GM10266 (cell line): ENCODE measurements at regions not wholly inside any gene's neighbourhood (a gene's known extent, or its start where the extent isn't known, plus 50 kb on each side); places are given as distances from the start of the nearest gene placed in this dataset.

Experiments
- DNase-seq: peaks from one replicate; pipeline ENCODE4 v3.0.0; 2012; ENCODE audit errors: extremely low spot score
- CTCF ChIP-seq: IDR thresholded peaks from 2 replicates; pipeline ENCODE4 v1.5.1; 2012; ENCODE audit warnings: mild to moderate bottlenecking, low read depth; ENCODE audit not compliant: control insufficient read depth, insufficient read depth; ENCODE audit errors: missing control alignments

- TF ChIP-seq CTCF: no peak
- DNase-seq: no peak
These were observed 99.3 kb upstream of the THSD7A start for GRCh38 chr7:11931307-11931706.

GRCh38 chr7:11934796-11935195 is 102.8 kb upstream of the THSD7A start:
- no peak for DNase-seq
- TF ChIP-seq CTCF: no peak

GRCh38 chr7:11935905-11936304 is 103.9 kb upstream of the THSD7A start:
- TF ChIP-seq CTCF: no peak

GRCh38 chr7:11946794-11947193 is 114.8 kb upstream of the THSD7A start:
- TF ChIP-seq CTCF: no peak
- DNase-seq: no peak

More at GRCh38 chr7:11935905-11936304, 103.9 kb upstream of the THSD7A start:
- no peak for DNase-seq

GRCh38 chr7:11950281-11950680 is 118.3 kb upstream of the THSD7A start:
- no peak for DNase-seq
- TF ChIP-seq CTCF: no peak

GRCh38 chr7:11950942-11951341 is 118.9 kb upstream of the THSD7A start:
- no peak for TF ChIP-seq CTCF
- no peak for DNase-seq

- no peak for TF ChIP-seq CTCF
- no peak for DNase-seq
These were observed 119.9 kb upstream of the THSD7A start for GRCh38 chr7:11951909-11952308.
